Thoracic aorta (tissue), 2 donors: ENCODE measurements at regions not wholly inside any gene's neighbourhood (a gene's known extent, or its start where the extent isn't known, plus 50 kb on each side); places are given as distances from the start of the nearest gene placed in this dataset.

Experiments used
- ATAC-seq: fragments of 150-250 bp; one replicate; pipeline ENCODE4 v1.8.0; 2017; ENCODE audit warnings: low read depth; ENCODE audit not compliant: insufficient number of reproducible peaks, low FRiP score
- DNase-seq: peaks from one replicate; pipeline ENCODE4 v3.0.0-alpha.2; 2020; ENCODE audit warnings: low spot score
- H3K27ac ChIP-seq, 2 donors: fragments of 200-600 bp; sonication (generic); 1 replicate in 1 of 2; 2 replicates in 1 of 2; pipeline ENCODE4 v1.5.1; 2016; ENCODE audit warnings: mild to moderate bottlenecking in 2 of 2, moderate library complexity in 2 of 2
- H3K27me3 ChIP-seq: fragments of 200-600 bp; sonication (generic); replicated peaks from 2 replicates; pipeline ENCODE4 v1.6.0; 2016; ENCODE audit warnings: mild to moderate bottlenecking; ENCODE audit not compliant: insufficient read depth
- H3K36me3 ChIP-seq: fragments of 200-600 bp; sonication (generic); one replicate; pipeline ENCODE4 v1.5.1; 2016
- H3K4me1 ChIP-seq, 2 donors: fragments of 200-600 bp; sonication (generic); 1 replicate in 1 of 2; 2 replicates in 1 of 2; pipeline versions ENCODE4 v1.5.1 to v1.6.0; 2016; ENCODE audit warnings: low read depth in 2 of 2, mild to moderate bottlenecking in 1 of 2; ENCODE audit not compliant: control insufficient read depth in 1 of 2
- H3K4me3 ChIP-seq: fragments of 200-600 bp; sonication (generic); 2 replicates; pipeline ENCODE4 v1.5.1; 2016; ENCODE audit warnings: mild to moderate bottlenecking
- H3K9me3 ChIP-seq: fragments of 200-600 bp; sonication (generic); 2 replicates; pipeline ENCODE4 v1.5.1; 2016
- TF ChIP-seq, protein P1 (sequence below): fragments of 200-600 bp; sonication (generic); IDR thresholded peaks from one replicate; pipeline ENCODE4 v1.5.1; 2019; ENCODE audit warnings: antibody characterized with exemption

DNA sequence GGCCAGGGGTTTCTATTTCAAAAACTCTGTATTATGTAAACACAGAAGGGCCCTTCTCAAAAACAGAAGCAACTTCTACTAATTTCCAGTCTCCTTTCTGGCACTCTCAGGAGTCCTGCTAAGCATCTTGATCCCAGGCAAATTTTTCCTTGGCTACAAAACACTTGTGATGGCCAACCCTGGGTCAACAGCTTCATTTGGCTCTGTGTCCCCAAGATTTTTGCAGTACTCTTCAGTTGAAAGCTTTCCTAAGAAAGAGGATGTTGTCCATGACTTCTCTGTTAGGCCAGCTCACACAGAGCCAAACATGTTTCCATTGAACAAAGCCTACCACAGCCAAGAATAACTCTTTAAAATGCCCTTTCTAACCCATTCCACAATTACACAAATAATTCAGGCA, 99.0 kb upstream of the EGR2 start:
- H3K27ac ChIP-seq: no peak overlapping the region
- no peak for ATAC-seq
- H3K4me1 ChIP-seq: peaks cover 5% of the 10 kb centered on the region in 2 donors
- H3K27me3 ChIP-seq: no peaks in the 10 kb centered on the region
- H3K9me3 ChIP-seq: no peaks in the 10 kb centered on the region
- H3K36me3 ChIP-seq: no peaks in the 10 kb centered on the region
- TF ChIP-seq, protein P1, sequence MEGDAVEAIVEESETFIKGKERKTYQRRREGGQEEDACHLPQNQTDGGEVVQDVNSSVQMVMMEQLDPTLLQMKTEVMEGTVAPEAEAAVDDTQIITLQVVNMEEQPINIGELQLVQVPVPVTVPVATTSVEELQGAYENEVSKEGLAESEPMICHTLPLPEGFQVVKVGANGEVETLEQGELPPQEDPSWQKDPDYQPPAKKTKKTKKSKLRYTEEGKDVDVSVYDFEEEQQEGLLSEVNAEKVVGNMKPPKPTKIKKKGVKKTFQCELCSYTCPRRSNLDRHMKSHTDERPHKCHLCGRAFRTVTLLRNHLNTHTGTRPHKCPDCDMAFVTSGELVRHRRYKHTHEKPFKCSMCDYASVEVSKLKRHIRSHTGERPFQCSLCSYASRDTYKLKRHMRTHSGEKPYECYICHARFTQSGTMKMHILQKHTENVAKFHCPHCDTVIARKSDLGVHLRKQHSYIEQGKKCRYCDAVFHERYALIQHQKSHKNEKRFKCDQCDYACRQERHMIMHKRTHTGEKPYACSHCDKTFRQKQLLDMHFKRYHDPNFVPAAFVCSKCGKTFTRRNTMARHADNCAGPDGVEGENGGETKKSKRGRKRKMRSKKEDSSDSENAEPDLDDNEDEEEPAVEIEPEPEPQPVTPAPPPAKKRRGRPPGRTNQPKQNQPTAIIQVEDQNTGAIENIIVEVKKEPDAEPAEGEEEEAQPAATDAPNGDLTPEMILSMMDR: no peak
- no peak overlapping the region for H3K4me3 ChIP-seq
- DNase-seq: no peak

DNA sequence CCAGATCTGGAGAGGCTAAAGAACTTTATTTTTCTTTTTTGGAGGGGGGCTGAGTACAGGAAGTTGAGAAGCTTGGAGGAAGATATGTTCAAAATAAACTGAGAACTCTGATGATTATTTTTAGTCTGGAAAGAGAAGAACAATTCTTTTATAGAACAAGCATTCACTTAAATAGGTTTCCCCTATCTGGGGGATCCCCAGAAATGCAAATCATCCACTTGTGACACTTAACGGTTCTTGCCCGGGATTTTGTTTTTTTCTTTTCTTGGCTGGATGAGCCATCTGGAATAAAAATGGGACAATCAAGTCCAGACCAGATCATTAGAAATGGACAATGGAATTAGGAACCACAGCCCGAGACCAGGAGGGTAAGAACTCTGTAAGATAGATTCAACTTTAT, 95.9 kb upstream of the EGR2 start:
- TF ChIP-seq, protein P1: no peak

DNA sequence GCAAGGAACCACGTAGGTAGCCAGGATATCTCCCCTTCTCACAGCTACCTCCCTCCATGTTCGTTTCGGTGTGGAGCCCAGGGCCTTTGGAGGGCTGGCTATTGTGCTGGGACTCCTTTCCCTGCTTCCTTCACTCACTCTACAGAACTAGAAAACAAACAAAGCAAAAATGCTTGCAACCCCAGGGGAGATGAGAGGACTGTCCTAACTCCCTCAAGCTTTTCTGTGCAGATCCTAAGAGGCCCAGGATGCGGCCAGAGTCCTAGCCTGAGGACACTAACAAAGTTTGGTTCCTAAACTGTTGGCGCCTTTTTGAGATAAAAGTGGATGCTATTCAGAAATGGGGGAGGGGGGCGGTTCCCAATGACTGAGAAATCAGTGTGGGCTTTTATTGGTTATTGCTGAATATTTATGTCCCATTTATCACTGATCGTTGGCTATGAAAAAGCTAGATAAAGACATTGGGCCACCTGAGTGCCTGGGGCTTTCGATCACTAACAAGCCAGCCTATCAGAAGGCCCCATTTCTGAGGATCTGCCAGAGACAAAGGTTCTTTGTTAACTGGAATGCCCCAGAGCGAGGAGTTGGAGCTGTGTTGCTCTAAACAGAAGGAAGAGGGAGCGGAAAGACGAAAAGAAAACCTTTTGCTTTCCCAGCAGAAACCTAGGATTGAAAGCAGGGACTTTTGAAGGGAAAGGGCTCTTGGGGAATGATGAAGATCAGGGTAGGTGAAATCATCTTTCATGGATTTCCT, 95.2 kb upstream of the EGR2 start:
- no peak for DNase-seq
- TF ChIP-seq, protein P1: no peak
- no peak for ATAC-seq
- Histone ChIP-seq H3K36me3 (no peaks in the 10 kb centered on the region), H3K9me3 (no peaks in the 10 kb centered on the region), H3K4me3 (no peak overlapping the region), H3K27me3 (no peaks in the 10 kb centered on the region), H3K4me1 (peaks cover 5% of the 10 kb centered on the region in 2 donors), H3K27ac (no peak overlapping the region)

More for the DNA sequence above, 95.9 kb upstream of the EGR2 start:
- Histone ChIP-seq H3K27me3 (no peaks in the 10 kb centered on the region), H3K9me3 (no peaks in the 10 kb centered on the region), H3K27ac (no peak overlapping the region), H3K36me3 (no peaks in the 10 kb centered on the region), H3K4me1 (peaks cover 5% of the 10 kb centered on the region in 2 donors), H3K4me3 (no peak overlapping the region)
- ATAC-seq: no peak
- DNase-seq: no peak

DNA sequence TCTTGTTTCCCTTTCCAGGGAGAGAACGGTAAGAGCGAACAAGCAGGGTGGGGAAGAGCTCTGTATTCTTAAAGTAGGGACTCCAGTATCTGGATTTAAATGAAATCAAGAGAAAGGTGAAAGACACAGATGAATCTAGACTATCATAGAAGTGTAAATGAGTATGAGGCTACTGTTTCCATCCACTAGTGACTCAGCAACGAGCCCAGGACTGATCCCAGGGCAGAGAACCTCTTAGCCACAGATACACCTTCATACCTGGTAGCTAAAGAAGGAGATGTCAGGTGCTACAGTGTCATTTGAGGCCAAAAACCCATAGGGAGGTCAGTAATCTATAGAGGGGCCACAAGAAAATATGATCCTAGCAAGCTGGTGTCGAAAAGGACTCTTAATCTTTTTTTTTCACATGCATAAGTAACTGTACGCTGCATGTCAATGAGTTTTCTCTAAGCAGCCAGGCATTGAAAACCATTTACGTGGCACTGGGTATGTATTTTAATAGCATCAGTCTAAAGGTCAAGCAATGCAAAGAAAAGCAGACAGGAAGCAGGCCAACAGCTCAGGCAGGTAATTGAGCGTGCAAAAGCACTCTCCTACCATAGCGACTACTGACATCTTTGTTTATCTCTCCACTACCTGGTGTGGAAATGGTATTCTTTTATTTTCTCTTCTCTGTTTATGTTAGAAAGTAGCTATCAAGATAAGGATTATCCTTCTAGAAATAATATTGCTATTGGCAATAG, 91.5 kb upstream of the EGR2 start:
- DNase-seq: no peak
- no peak for ATAC-seq
- TF ChIP-seq, protein P1: no peak
- H3K27ac ChIP-seq: no peak overlapping the region
- H3K4me3 ChIP-seq: no peak overlapping the region
- H3K36me3 ChIP-seq: no peaks in the 10 kb centered on the region
- no peaks in the 10 kb centered on the region for H3K27me3 ChIP-seq
- no peaks in the 10 kb centered on the region for H3K9me3 ChIP-seq
- no peaks in the 10 kb centered on the region for H3K4me1 ChIP-seq

DNA sequence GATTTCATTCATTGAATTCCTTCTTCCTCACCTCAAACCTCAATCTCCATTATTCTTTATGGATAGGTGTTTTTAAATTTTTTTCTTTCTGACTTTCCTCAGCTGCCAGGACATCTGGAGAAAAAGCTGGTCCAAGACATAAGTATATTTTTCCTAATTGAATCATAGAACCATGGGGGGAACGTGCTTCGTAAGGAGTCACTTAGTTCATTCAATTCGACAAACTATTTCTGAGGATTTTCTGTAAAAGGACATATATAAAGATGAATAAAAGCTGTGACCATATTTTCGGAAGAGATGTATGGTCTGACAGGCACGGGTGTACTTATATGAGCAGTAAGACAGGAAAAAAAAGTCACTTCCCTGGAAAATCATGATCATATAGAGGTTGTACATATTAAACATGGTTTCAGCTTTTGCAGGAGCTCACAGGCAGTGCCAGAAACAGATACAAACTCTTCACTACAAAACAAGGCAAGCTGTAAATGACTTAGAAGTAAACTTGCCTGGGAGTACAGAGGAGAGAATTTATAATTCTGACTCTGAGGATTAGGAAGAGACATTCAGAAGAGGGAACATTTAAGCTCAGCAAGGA, 88.2 kb upstream of the EGR2 start:
- H3K4me1 ChIP-seq: no peaks in the 10 kb centered on the region
- H3K9me3 ChIP-seq: no peaks in the 10 kb centered on the region
- no peak for ATAC-seq

More for the DNA sequence above, 88.2 kb upstream of the EGR2 start:
- Histone ChIP-seq H3K36me3 (no peaks in the 10 kb centered on the region), H3K27me3 (no peaks in the 10 kb centered on the region), H3K4me3 (no peak overlapping the region), H3K27ac (no peak overlapping the region)
- TF ChIP-seq, protein P1: no peak
- no peak for DNase-seq
